NOMO-1 (cell line): ENCODE measurements at regions not wholly inside any gene's neighbourhood (a gene's known extent, or its start where the extent isn't known, plus 50 kb on each side); places are given as distances from the start of the nearest gene placed in this dataset.
"Not testable (repeated sequence)": the region's sequence is repeated elsewhere in the genome, so short reads cannot be mapped to it uniquely, and the experiment has no call there.

Experiments used
- DNase-seq, 2 experiments: peaks; one replicate each; lab custom pipeline; 2025; ENCODE audit not compliant: unreplicated experiment in 2 of 2; lab: John Stamatoyannopoulos, UW

GRCh38 chr10:60524541-60524940, 134.9 kb upstream of the ANK3 start:
- no peak for DNase-seq

- not testable (repeated sequence) for DNase-seq
Measured at GRCh38 chr10:60523371-60523770, 133.7 kb upstream of the ANK3 start.

- DNase-seq = no peak
Measured at GRCh38 chr10:60522617-60523016, 132.9 kb upstream of the ANK3 start.

DNA sequence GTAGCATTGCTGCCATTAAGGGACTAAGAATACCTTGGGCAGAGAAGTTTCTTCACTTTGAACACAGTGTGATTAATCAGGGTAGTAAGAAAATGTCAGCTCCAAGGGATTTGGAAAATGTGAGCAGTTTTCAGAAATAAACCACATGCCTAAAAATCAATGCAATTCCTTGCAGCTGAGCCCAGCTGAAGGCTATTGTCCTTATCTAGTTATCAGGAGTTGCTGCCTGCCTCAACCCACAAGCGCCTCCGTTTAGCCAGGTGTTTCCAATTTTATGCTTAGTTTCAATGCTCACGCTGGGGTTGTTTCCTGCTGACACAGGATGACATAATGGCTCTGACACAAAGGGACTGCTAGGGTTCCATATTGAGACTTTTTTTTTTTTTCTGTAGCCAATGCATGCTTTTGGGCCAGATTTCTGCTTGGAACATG, 132.3 kb upstream of the ANK3 start:
- DNase-seq = no peak

GRCh38 chr10:60518745-60519144, 129.1 kb upstream of the ANK3 start:
- no peak for DNase-seq

GRCh38 chr10:60517805-60518204, 128.1 kb upstream of the ANK3 start:
- no peak for DNase-seq

GRCh38 chr10:60513281-60513680, 123.6 kb upstream of the ANK3 start:
- DNase-seq = peak in 1 of 2 experiments; percentile 20

GRCh38 chr10:60511477-60512229, 122.0 kb upstream of the ANK3 start:
- no peak for DNase-seq

- no peak for DNase-seq
Measured at GRCh38 chr10:60508831-60509230, 119.2 kb upstream of the ANK3 start.

- no peak for DNase-seq
Measured at GRCh38 chr10:60508037-60508436, 118.4 kb upstream of the ANK3 start.

- DNase-seq = no peak
Measured at GRCh38 chr10:60502621-60503020, 112.9 kb upstream of the ANK3 start.

DNA sequence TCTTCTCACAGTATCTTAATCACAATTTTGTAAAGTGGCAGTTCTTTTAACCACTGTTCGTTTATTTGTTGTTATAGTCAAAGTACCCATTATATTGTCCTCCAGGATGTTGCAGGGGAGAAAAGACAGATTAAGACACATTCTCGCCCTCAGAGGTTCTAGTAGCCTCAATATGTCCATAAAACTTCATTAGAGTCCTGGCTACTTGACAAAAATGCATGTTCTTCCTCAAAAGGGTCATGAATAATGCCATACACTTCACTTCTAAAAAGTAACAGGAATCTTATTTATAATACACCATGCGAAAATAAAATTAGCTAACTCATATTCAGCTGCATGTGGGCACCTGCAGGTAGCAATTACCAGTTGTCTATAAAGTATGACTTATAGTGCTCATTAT, 109.3 kb upstream of the ANK3 start:
- DNase-seq = no peak

DNA sequence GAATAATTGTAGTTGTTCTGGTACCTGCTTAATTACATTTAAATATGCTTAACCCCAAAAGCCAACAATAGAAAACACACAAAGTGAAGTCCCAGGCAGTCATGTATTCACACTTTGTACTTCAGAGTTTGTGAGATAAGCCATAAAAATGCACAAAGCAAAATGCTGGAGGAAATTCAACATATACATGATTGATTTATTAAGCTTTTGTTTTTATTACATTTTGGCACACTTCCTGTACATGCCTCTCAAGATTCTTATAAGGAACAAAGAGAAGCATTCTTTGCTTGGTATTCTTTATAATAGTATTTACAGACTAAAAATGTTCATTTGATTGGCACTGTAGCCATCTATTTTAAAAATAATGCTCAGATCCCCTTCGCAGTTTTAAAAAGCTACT, 107.7 kb upstream of the ANK3 start:
- DNase-seq = no peak

DNA sequence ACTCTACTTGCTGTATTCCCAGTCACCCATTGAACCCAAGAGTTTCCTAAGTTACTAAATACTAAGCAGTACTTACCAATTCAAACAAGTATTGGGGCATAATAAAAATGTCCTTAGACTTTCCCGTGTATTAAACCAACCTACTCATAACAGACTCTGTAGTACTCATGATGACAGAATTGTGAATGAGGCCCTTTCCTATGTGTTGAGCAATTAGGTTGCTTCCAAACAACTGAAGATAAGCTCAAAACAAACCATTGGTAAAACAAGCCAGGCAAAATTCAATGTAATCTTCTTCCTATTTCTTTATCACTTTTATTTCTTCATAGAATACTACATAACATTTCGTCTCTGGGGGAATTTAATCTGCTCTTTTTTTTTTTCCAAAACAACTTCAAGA, 106.5 kb upstream of the ANK3 start:
- DNase-seq = no peak

GRCh38 chr10:60495338-60496055, 105.8 kb upstream of the ANK3 start:
- no peak for DNase-seq

DNA sequence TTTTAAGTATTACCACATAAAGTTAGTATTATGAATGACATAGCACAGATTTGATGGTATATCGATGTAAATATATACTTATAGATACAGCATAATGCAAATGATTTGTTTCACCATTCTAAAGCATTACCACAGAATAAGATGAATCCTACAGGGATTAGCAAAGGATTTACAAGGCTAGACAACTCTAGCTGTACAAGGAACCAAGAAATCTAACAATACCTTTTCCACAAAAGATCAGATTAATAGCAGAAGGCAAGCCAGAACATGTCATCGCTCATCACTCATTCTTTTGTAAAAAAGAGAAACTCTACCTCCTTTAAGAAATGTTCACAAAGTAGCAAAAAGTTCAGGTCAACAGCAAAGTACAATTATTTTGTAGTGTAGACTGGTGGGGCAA, 105.1 kb upstream of the ANK3 start:
- no peak for DNase-seq

- no peak for DNase-seq
Measured at GRCh38 chr10:60491162-60491561, 101.5 kb upstream of the ANK3 start.

DNA sequence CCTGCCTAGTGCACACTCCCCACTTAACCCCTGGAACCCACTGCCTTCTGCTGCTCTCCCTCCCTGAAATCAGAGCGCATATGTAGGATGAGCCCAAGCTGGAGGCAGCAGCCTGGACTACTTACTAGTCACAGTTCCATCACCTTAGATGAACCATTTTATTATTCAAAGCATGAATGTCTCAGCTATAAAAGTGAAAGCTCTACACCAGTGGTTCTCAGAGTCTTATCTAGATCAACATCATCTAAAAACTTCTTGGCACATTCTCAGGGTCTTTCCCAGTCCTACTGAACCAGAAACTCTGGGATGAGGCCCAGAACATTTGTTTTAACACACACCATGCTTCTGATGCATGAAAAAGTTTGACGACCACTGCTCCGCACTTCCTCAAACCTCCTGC, 100.3 kb upstream of the ANK3 start:
- DNase-seq = no peak

GRCh38 chr10:60488111-60488669, 98.5 kb upstream of the ANK3 start:
- no peak for DNase-seq

- DNase-seq = no peak
Measured at GRCh38 chr10:60487543-60487942, 97.9 kb upstream of the ANK3 start.

- DNase-seq = no peak
Measured at GRCh38 chr10:60485025-60485424, 95.3 kb upstream of the ANK3 start.
